T-helper 17 cell (primary cell): ENCODE measurements at regions not wholly inside any gene's neighbourhood (a gene's known extent, or its start where the extent isn't known, plus 50 kb on each side); places are given as distances from the start of the nearest gene placed in this dataset.

Source experiments
- ATAC-seq: fragments of 150-1000 bp; cut with Tn5 transposase; 2 replicates; pipeline ENCODE4 v1.10.0; 2021; ENCODE audit warnings: mild to moderate bottlenecking, moderate library complexity
- DNase-seq, 3 donors: peaks; one replicate each; pipeline versions ENCODE4 v3.0.0 to v3.0.0-alpha.2; 2020 to 2021
- H3K9me3 ChIP-seq: one replicate; pipeline ENCODE4 v1.7.0; 2013; ENCODE audit warnings: low read length, mild to moderate bottlenecking; ENCODE audit not compliant: control insufficient read depth, poor library complexity, severe bottlenecking
- H3K27ac Mint-ChIP-seq: one replicate; pipeline ENCODE4 v1.8.0; 2022; ENCODE audit warnings: mild to moderate bottlenecking, moderate library complexity, mixed read lengths
- H3K27me3 Mint-ChIP-seq: one replicate; pipeline ENCODE4 v1.8.0; 2022; ENCODE audit warnings: mixed read lengths
- H3K36me3 Mint-ChIP-seq: one replicate; pipeline ENCODE4 v1.8.0; 2022; ENCODE audit warnings: low read depth, mixed read lengths
- H3K4me1 Mint-ChIP-seq: one replicate; pipeline ENCODE4 v1.8.0; 2022; ENCODE audit warnings: mild to moderate bottlenecking, mixed read lengths
- H3K4me3 Mint-ChIP-seq: one replicate; pipeline ENCODE4 v1.8.0; 2022; ENCODE audit warnings: mild to moderate bottlenecking, moderate library complexity, mixed read lengths

DNA sequence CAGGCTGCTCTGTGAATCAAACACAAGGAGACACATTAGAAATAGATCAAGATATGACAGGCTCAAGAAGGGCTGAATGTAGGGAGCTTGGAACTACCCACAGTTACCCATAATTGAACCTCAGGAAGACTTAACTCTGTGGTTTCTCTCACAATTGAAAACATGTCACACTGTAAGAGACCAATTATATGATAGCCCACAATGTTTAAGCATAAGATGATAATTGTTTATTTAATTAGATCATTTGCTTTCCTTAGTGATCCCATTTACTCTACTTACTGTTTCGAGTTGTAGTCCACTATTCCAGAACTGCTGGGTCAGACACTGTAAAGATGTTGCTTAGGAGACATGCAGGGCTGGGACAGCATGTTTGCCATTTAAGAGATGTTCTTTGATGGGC is 201.3 kb upstream of the RARB start:
- Mint-ChIP-seq H3K4me3 (no peak overlapping the region), H3K36me3 (no peaks in the 10 kb centered on the region), H3K27me3 (no peaks in the 10 kb centered on the region), H3K4me1 (no peaks in the 10 kb centered on the region), H3K27ac (no peak overlapping the region)
- no peaks in the 10 kb centered on the region for H3K9me3 ChIP-seq
- ATAC-seq (no peak), DNase-seq (no peak)

DNA sequence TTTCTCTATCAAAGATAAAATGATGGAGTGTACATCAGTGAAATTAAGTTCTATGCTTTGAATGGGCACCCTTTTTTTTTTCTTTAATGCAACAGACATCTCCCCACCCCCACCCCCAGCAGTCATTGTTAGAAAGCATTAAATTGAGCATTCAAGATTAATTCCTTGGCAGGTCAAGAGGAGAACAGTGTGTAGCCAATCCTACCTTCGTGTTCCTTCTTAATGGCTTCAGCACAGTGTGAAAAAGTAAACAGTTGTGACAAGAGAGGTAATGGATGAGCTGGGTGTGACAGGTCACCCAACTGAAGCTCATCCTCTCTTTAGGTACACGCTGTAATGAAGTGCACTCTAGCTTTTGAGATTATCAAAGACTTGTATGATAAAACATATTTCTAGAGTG is 198.5 kb upstream of the RARB start:
- DNase-seq (no peak), ATAC-seq (no peak)
- H3K9me3 ChIP-seq, result no peaks in the 10 kb centered on the region
- H3K27me3 Mint-ChIP-seq, result no peaks in the 10 kb centered on the region
- no peaks in the 10 kb centered on the region for H3K4me1 Mint-ChIP-seq
- no peak overlapping the region for H3K27ac Mint-ChIP-seq
- no peaks in the 10 kb centered on the region for H3K36me3 Mint-ChIP-seq
- H3K4me3 Mint-ChIP-seq, result no peak overlapping the region

GRCh38 chr3:25235031-25235430 is 193.0 kb upstream of the RARB start:
- Mint-ChIP-seq H3K4me1 (no peaks in the 10 kb centered on the region), H3K36me3 (no peaks in the 10 kb centered on the region), H3K27ac (no peak overlapping the region), H3K4me3 (no peak overlapping the region), H3K27me3 (no peaks in the 10 kb centered on the region)
- no peak for ATAC-seq
- no peak for DNase-seq
- no peaks in the 10 kb centered on the region for H3K9me3 ChIP-seq

DNA sequence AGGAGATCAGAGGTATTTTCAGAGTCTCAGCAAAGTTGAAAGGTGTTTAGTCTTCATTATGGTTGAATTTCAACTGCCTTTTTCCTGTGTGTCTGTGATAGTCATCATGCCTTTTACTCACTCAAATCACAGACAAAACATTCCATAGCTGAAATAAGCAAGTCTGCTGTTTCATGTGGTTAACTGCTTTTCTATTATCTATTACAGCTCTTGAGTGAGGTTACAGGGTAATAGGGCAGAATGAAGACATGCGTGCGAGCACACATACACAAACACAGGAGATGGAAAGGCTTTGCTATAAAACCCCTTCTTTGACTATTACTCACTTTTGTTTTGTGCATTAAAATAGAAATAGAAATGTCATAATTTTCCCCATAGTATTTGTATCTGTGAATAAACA is 192.6 kb upstream of the RARB start:
- H3K4me1 Mint-ChIP-seq, result no peaks in the 10 kb centered on the region
- H3K4me3 Mint-ChIP-seq, result no peak overlapping the region
- no peaks in the 10 kb centered on the region for H3K27me3 Mint-ChIP-seq
- ATAC-seq, result no peak
- no peak overlapping the region for H3K27ac Mint-ChIP-seq
- H3K36me3 Mint-ChIP-seq, result no peaks in the 10 kb centered on the region
- no peaks in the 10 kb centered on the region for H3K9me3 ChIP-seq
- DNase-seq, result no peak

DNA sequence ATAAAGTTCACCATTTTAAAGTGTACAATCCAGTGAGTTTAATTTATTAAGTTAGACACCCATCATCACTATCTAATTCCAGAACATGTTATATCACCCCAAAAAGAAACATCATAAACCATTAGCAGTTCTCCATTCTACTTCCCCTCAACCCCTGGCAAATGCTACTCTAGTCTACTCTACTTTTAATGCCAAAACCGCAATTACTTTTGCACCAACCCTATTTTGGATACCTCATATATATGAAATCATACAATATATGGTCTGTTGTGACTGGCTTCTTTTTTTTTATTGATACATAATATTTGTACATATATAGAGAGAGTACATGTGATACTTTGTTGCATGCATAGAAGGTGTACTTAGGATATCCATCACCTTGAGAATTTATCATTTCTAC is 190.5 kb upstream of the RARB start:
- Mint-ChIP-seq H3K27ac (no peak overlapping the region), H3K4me1 (no peaks in the 10 kb centered on the region), H3K4me3 (no peak overlapping the region), H3K36me3 (no peaks in the 10 kb centered on the region), H3K27me3 (no peaks in the 10 kb centered on the region)
- DNase-seq (no peak), ATAC-seq (no peak)
- H3K9me3 ChIP-seq, result no peaks in the 10 kb centered on the region

DNA sequence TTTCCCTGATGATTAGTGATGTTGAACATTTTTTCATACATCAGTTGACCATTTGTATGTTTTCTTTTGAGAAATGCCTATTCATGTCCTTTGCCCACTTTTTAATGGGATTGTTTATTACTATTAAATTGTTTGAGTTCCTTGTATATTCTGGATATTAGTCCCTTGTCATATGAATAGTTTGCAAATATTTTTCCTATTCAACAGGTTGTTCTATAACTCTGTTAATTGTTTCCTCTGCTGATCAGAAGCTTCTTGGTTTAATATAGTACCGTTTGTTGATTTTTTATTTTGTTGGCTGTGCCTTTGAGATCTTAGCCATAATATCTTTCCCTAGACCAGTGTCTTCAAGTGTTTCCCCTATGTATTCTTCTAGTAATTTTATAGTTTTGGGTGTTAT is 189.0 kb upstream of the RARB start:
- H3K27me3 Mint-ChIP-seq, result no peaks in the 10 kb centered on the region
- H3K4me1 Mint-ChIP-seq, result no peaks in the 10 kb centered on the region
- no peak overlapping the region for H3K4me3 Mint-ChIP-seq
- no peaks in the 10 kb centered on the region for H3K36me3 Mint-ChIP-seq
- DNase-seq (no peak), ATAC-seq (no peak)
- H3K9me3 ChIP-seq, result no peaks in the 10 kb centered on the region
- no peak overlapping the region for H3K27ac Mint-ChIP-seq

DNA sequence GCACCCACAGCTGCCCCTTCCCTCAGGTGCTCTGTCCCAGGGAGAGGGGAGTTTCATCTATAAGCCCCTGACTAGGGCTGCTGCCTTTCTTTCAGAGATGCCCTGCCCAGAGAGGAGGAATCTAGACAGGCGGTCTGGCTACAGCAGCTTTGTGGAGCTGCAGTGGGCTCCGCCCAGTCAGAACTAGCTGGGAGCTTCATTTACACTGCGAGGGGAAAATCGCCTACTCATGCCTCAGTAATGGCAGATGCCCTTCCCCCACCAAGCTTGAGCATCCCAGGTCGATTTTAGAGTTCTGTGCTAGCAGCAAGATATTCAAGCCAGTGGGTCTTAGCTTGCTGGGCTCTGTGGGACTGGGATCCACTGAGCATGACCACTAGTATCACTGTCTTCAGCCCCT is 181.2 kb upstream of the RARB start:
- H3K4me1 Mint-ChIP-seq, result no peaks in the 10 kb centered on the region
- H3K4me3 Mint-ChIP-seq, result no peak overlapping the region
- DNase-seq (no peak), ATAC-seq (no peak)
- no peak overlapping the region for H3K27ac Mint-ChIP-seq
- H3K9me3 ChIP-seq, result no peaks in the 10 kb centered on the region
- H3K36me3 Mint-ChIP-seq, result no peaks in the 10 kb centered on the region
- H3K27me3 Mint-ChIP-seq, result no peaks in the 10 kb centered on the region

DNA sequence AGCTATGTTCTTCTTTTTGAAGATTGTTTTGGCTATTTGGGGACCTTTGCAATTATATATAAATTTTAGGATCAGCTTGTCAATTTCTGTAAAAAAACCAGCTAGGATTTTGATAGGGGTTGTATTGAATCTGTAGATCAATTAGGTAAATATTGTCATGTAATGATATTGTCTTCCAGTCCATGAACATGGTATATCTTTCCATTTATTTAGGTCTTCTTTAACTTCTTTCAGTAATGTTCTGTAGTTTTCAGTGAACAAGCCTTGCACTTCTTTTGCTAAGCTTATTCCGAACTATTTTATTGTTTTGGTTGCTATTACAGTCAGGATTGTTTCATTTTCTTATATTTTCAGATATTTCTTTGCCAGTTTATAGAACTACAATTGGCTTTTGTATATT is 175.8 kb upstream of the RARB start:
- Mint-ChIP-seq H3K27ac (no peak overlapping the region), H3K36me3 (no peaks in the 10 kb centered on the region), H3K27me3 (no peaks in the 10 kb centered on the region), H3K4me3 (no peak overlapping the region), H3K4me1 (no peaks in the 10 kb centered on the region)
- ATAC-seq, result no peak
- H3K9me3 ChIP-seq, result no peaks in the 10 kb centered on the region
- no peak for DNase-seq

DNA sequence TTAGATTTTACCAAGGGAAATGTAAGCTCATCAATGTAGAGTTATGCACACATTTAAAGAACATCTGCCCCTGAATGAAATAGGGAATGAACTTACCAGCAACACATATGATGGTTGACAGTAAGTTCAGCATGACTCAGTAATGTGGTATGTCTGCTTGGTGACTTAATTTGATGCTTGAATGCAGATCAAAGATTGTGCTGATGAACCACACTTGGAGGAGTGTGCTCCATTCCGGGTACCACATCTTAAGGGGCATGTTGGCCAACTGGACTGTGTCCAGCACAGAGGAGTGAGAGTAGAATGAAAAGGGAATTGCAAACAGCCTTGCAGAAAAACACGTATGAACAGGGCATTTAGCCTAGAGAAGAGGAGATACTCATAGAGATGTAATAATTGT is 171.0 kb upstream of the RARB start:
- Mint-ChIP-seq H3K27ac (no peak overlapping the region), H3K4me3 (no peak overlapping the region), H3K27me3 (no peaks in the 10 kb centered on the region), H3K36me3 (no peaks in the 10 kb centered on the region), H3K4me1 (no peaks in the 10 kb centered on the region)
- ATAC-seq, result no peak
- no peaks in the 10 kb centered on the region for H3K9me3 ChIP-seq
- no peak for DNase-seq

GRCh38 chr3:25259871-25260270 is 168.2 kb upstream of the RARB start:
- DNase-seq (no peak), ATAC-seq (no peak)
- Mint-ChIP-seq H3K27me3 (no peaks in the 10 kb centered on the region), H3K27ac (no peak overlapping the region), H3K4me1 (no peaks in the 10 kb centered on the region), H3K36me3 (no peaks in the 10 kb centered on the region), H3K4me3 (no peak overlapping the region)
- no peaks in the 10 kb centered on the region for H3K9me3 ChIP-seq

GRCh38 chr3:25262322-25262721 is 165.7 kb upstream of the RARB start:
- no peaks in the 10 kb centered on the region for H3K4me1 Mint-ChIP-seq
- no peak for DNase-seq
- no peaks in the 10 kb centered on the region for H3K36me3 Mint-ChIP-seq
- no peak overlapping the region for H3K27ac Mint-ChIP-seq
- ATAC-seq, result no peak
- H3K4me3 Mint-ChIP-seq, result no peak overlapping the region
- H3K9me3 ChIP-seq, result no peaks in the 10 kb centered on the region
- no peaks in the 10 kb centered on the region for H3K27me3 Mint-ChIP-seq

DNA sequence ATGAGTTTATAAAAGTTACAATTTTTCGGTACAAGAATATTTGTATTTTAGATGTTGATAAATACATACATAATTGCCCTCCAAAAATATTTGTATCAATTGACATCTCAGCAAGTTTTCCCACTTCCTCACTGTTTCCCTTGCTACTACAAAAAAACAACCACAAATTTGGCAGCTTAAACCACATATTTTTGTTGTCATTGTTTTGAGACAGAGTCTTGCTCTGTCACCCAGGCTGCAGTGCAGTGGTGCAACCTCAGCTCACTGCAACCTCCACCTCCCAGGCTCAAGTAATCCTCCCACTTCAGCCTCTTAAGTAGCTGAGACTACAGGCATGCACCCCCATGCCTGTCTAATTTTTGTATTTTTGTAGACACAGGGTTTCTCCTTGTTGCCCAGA is 162.8 kb upstream of the RARB start:
- H3K27ac Mint-ChIP-seq, result no peak overlapping the region
- H3K9me3 ChIP-seq, result no peaks in the 10 kb centered on the region
- H3K27me3 Mint-ChIP-seq, result no peaks in the 10 kb centered on the region
- DNase-seq (no peak), ATAC-seq (no peak)
- H3K36me3 Mint-ChIP-seq, result no peaks in the 10 kb centered on the region
- H3K4me3 Mint-ChIP-seq, result no peak overlapping the region
- H3K4me1 Mint-ChIP-seq, result no peaks in the 10 kb centered on the region

GRCh38 chr3:25266677-25267076 is 161.4 kb upstream of the RARB start:
- Mint-ChIP-seq H3K36me3 (no peaks in the 10 kb centered on the region), H3K27me3 (no peaks in the 10 kb centered on the region), H3K27ac (no peak overlapping the region), H3K4me3 (no peak overlapping the region), H3K4me1 (no peaks in the 10 kb centered on the region)
- ATAC-seq, result no peak
- no peaks in the 10 kb centered on the region for H3K9me3 ChIP-seq
- no peak for DNase-seq

- H3K9me3 ChIP-seq, result no peaks in the 10 kb centered on the region
- ATAC-seq (no peak), DNase-seq (no peak)
- H3K36me3 Mint-ChIP-seq, result no peaks in the 10 kb centered on the region
- H3K27ac Mint-ChIP-seq, result no peak overlapping the region
- no peaks in the 10 kb centered on the region for H3K27me3 Mint-ChIP-seq
- no peaks in the 10 kb centered on the region for H3K4me1 Mint-ChIP-seq
- no peak overlapping the region for H3K4me3 Mint-ChIP-seq
These were observed 156.0 kb upstream of the RARB start for GRCh38 chr3:25272090-25272489.

- H3K27ac Mint-ChIP-seq, result no peak overlapping the region
- DNase-seq (no peak), ATAC-seq (no peak)
- no peaks in the 10 kb centered on the region for H3K9me3 ChIP-seq
- H3K27me3 Mint-ChIP-seq, result no peaks in the 10 kb centered on the region
- H3K36me3 Mint-ChIP-seq, result no peaks in the 10 kb centered on the region
- no peaks in the 10 kb centered on the region for H3K4me1 Mint-ChIP-seq
- H3K4me3 Mint-ChIP-seq, result no peak overlapping the region
These were observed 154.4 kb upstream of the RARB start for GRCh38 chr3:25273582-25274171.
